HTR-8/SVneo (cell line): ENCODE measurements at regions not wholly inside any gene's neighbourhood (a gene's known extent, or its start where the extent isn't known, plus 50 kb on each side); places are given as distances from the start of the nearest gene placed in this dataset.
"Not testable (repeated sequence)": the region's sequence is repeated elsewhere in the genome, so short reads cannot be mapped to it uniquely, and the experiment has no call there.

Experiments
- DNase-seq: peaks from one replicate; pipeline ENCODE4 v3.0.0; 2011; ENCODE audit warnings: low spot score, mixed read lengths; ENCODE audit not compliant: insufficient read length
- FAIRE-seq: peaks from 2 replicates; lab custom pipeline; 2011; peaks lifted over from hg19 to GRCh38; lab: Jason Lieb, UNC

DNA sequence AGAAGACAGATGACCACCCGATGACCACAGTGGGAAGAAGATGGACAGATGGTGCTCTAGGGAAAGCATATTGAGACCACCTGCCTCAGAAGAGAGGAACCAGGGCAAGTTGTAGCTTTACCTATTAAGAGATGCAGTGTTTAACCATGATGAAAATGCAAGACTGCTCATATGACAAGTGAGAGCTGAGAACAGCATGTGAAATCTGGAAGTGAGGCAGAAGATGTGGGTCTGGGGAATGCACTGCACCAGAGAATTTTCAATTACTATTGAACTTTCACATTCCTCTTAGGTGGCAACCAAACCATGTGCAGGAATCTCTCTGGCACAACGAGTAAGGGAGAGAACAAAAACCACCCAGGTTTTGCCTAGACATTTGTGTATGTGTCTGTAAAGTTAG, 184.8 kb upstream of the CRIM1 start:
- no peak for FAIRE-seq
- DNase-seq, result no peak

DNA sequence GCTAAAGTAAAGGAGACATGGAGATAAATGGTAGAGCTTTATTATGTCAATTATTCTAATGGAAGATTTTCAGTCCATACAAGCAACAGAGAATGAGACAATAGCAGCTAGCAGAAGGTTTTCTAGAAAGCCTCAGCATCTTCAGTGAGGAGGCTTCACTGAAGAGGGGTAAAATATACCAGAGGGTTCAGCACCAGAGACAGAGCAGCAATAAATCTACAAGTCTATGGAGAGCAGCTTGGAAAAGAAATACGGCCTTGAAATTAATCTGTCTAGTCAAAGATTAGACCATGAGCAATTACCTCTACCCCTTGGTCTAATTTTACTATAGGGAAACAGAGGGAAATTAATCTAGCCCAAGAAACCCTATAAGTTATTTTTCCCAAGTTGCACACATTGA, 185.7 kb upstream of the CRIM1 start:
- FAIRE-seq (no peak), DNase-seq (no peak)

DNA sequence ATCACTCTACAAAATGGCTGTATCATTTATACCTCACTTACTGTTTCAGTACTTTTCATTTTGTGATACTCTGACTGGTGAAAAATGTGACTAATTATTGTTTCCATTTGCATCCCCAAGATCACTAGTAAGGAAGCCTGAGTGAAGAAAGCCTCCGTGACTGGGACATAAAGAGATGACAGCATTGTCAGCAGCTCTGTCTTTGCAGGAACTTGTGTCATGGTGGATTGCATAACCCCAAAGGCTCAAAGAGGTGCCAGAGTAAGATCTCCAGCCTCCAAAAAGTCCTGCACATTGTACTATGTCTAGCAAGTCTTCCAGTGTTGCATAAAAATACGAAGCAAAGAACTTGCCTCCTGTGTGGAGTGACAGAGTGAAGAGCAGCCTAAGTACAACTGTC, 187.5 kb upstream of the CRIM1 start:
- no peak for FAIRE-seq
- no peak for DNase-seq

DNA sequence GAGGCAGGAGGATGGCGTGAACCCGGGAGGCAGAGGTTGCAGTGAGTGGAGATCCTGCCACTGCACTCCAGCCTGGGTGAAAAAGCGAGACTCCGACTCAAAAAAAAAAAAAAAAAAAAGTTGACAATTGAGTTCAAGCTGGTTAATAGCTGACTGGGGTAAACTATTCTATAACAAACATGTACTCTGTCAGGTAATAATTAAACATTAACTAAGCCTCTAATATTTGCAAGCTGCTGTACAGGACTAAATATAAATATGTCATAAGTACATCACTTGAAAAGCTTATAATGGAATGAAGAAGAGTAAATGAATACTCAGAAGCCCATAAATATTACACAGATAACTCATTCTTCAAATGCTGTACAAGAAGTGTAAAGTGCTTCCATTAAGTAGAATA, 190.4 kb upstream of the CRIM1 start:
- FAIRE-seq (no peak), DNase-seq (no peak)

DNA sequence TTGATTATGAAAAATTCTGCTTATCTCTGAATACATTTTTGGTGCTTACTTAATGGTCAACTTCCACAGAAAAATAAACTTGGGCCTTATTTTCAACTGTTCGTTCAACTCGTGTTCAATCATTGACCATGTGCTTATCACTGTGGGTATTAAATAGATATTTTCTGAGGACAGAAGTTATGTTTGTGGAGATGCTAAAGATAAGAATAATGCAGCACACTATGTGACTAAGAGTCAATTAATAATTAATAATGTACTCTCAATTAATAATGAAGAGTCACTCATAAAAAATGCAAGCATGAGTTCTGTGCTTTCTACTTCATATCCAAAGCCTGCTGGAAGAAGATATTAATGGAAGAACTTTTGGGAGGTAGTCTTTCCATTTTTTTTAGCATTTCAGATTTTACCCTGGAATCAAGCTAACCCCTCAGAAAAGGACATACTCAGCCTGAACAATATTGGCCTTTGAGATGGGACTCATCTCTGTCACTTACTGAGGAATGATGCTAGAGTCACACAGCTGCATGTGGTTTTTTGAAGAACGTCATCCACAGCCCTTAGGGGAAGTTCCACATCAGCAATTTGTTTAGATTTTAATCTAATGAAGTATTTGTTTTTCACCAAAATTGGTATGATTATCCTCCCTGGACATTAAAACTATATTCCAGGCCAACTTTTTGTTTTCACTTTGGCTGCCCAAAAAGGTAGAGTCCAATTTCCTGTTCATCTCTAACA, 191.9 kb upstream of the CRIM1 start:
- no peak for DNase-seq
- no peak for FAIRE-seq

DNA sequence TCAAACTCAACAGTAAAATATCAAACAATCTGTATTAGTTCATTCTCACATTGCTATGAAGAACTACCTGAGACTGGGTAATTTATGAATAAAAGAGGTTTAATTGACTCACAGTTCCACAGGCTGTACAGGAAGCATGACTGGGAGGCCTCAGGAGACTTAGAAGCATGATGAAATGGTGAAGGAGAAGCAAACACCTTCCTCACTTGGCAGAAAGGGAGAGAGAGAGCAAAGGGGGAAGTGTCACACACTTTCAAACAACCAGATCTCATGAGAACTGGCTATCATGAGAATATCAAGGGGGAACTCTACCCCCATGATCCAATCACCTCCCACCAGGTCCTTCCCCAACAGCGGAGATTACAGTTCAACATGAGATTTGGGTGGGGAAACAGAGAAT, 198.5 kb upstream of the CRIM1 start:
- DNase-seq, FAIRE-seq: not testable (repeated sequence)

DNA sequence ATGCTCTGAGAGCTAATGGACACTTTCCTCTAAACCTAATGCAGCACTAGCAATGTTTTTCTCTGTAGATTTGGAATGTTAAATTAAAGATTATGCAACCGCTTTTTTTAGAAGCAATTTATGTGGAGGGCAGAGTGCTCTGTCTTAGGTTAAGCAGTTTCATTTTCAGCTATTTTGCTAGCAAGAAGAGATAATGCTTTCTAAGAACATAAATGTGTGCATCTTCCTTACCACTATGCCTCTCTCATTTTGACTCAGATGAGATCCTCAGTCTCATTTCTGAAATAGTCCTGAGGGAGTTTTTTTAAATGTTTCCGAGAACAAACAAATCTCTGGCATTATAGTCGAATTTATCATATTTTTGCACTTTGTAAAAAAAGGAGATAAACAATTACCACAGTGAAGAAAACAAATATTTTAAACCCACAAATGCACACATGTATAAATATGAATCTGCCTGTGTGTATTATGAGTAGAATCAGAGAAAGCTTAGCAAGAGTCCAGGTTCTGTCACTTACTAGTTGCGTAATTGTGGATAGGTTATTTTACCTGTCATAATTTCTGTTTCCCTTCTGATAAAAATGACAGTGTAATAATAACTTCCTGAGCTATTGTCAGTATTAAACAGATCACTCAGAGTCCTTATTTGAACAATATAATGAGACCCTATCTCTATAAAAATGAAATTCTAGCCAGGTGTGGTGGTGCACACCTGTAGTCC, 207.7 kb upstream of the CRIM1 start:
- FAIRE-seq (no peak), DNase-seq (no peak)

DNA sequence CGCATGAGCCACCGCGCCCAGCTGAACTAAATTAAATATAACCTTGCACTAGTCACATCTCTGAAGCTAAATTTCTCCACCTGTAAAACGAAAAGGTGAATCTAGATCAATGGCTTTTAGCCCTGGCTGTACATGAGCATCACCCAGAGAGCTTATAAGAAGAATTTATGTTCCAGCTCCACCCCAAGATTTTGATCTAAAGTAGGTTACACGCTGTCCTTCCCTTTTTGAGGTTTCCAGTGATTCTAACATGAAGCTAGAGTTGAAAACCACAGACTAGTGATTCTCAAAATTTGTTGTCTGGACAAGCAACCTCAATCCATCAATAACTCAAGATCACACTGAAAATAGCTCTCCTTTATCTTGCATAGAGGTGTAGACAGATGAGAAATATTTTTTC, 208.8 kb upstream of the CRIM1 start:
- DNase-seq, result no peak
- FAIRE-seq, result no peak

DNA sequence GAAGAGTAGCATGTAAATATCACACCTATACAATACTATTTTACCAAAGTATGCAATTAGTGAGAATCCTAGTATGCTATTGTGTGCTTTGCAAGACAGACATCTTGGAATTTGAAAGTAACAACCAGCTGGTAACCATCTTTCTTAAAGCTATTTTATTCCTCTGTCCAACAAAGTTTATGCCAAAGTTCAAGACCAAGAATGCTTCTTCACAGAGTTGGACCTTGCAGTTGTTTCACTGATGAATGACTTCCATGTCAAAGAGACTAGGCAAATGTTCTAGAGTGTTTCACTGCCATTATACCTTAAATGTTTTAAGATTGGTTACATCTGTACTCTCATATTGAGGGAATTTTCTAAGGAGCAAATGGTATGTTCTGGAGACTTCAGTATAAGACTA, 215.2 kb upstream of the CRIM1 start:
- no peak for DNase-seq

DNA sequence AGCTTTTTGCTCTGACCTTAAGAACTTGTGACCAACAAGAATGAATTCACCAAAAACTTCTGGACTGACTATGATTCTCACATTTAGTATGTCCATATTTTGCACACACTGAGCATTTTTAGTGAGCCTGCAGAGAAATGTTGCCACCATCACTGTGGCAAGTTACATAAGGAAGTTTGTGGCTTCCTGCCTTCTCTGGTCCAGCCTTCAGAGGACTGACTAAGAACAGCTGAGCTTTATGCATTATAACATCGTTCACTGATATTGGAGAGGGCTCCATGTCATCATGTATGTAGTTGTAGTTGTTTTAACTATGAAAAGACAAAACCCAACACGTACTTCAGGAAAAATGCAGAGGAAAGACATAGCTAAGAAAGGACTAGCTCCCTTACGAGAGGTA, 218.0 kb upstream of the CRIM1 start:
- DNase-seq (no peak), FAIRE-seq (no peak)

More for the DNA sequence above, 215.2 kb upstream of the CRIM1 start:
- FAIRE-seq, result no peak

DNA sequence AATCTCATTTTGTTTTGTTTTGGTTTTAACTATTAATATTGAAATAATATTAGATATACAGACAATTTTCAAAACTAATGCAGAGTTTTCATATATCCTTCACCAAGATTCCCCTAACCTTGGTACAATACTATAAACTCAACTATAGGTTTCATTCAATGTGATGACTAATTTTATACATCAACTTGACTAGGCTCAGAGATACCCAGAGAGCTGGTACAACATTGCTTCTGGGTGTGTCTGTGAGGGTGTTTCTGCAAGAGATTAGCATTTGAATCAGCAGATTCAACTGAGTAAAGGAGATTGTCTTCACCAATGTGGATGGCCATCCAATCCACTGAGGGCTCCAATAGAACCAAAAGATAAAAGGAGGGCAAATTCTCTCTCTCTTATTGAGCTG, 221.3 kb upstream of the CRIM1 start:
- DNase-seq (no peak), FAIRE-seq (no peak)

DNA sequence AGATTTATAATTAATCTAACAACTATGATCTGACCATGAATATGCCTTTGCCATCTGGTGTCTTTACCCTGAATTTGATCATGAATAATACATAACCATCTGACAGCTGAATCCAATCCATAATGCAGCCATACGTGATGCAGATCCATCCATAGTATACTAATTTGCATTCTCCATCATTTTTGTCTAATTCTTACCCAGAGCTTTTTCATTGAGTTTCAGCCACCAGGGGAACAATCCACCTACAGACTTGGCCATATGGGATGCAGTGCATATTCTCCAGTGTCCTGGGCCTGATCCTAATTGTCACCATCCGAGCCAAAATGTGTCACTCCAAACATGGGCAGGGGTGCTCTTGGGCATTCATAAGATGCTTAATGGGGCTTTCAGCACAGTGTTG, 227.2 kb upstream of the CRIM1 start:
- DNase-seq, result no peak
- FAIRE-seq, result no peak

DNA sequence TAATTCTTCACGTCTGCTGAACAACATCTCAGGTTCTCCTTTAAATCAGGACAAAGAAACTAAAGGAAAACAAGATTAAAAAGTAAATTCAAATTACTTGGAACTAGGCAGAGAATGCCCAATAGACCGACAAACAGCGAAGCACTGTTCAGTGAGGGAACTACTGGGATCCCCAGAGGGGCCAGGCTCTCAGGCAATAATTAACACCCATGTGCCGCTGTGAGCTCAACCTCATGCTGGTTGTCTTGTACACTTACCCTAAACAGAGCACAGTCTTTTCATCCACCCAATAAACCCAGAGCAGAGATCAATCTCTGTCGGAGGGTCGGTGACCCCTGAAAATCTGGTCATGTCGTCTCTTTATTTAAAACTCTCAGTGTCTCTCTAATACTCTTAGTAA, 229.9 kb upstream of the CRIM1 start:
- DNase-seq, result no peak
- no peak for FAIRE-seq

DNA sequence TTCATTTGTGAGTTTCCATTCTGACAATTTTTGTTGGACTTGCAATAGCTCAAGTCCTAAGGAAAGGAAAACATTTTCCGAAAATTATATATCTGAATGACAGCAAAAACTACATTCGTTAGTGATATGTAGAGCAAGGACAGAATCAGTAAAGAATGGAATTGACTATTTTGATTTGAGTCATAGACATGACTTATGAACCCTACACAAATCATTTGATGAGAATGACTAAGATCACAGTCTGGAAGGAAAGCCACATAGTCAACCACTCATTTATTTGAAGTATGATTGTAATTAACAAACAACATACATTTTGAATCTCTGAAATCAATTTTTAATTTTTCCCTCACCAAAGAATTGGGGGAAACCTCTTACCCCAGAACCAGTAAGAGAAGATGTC, 231.6 kb upstream of the CRIM1 start:
- DNase-seq (no peak), FAIRE-seq (no peak)

DNA sequence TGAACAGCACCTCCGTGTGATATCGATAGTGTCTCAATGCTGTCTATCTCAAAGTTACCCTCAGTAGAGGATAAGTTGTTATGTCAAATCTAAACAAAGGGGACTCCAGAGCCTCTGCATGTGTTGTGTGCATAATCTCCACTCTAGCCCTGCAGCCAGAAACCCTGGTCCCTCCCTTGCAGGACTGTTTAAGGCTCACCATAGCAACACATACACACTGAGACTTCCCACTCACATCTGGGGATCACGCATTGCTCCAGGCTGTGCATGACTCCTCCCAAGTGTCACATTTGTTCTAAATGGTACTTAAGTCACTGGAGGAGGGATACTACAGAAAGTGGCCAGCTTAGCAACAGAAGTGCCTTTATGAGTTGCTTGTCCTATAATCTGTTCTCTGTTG, 258.6 kb upstream of the CRIM1 start:
- DNase-seq (no peak), FAIRE-seq (no peak)

DNA sequence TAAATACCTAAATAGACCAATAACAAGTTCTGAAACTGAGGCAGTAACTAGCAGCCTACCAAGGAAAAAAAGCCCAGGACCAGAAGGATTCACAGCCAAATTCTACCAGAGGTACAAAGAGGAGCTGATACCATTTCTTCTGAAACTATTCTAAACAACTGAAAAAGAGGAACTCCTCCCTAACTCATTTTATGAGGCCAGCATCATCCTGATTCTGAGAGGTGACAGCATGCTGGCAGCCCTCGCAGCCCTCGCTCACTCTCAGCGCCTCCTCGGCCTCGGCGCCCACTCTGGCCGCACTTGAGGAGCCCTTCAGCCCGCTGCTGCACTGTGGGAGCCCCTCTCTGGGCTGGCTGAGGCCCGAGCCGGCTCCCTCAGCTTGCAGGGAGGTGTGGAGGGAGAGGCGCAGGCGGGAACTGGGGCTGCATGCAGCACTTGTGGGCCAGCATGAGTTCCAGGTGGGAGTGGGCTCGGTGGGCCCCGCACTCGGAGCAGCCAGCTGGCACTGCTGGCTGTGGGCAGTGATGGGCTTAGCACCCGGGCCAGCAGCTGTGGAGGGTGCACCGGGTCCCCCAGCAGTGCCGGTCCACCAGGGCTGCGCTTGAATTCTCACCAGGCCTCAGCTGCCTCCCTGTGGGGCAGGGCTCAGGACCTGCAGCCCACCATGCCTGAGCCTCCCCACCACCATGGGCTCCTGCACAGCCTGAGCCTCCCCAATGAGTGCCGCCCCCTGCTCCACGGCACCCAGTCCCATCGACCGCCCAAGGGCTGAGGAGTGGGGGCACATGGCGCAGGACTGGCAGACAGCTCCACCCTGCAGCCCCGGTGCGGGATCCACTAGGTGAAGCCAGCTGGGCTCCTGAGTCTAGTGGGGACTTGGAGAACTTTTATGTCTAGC, 263.5 kb upstream of the CRIM1 start:
- not testable (repeated sequence) for DNase-seq, FAIRE-seq

DNA sequence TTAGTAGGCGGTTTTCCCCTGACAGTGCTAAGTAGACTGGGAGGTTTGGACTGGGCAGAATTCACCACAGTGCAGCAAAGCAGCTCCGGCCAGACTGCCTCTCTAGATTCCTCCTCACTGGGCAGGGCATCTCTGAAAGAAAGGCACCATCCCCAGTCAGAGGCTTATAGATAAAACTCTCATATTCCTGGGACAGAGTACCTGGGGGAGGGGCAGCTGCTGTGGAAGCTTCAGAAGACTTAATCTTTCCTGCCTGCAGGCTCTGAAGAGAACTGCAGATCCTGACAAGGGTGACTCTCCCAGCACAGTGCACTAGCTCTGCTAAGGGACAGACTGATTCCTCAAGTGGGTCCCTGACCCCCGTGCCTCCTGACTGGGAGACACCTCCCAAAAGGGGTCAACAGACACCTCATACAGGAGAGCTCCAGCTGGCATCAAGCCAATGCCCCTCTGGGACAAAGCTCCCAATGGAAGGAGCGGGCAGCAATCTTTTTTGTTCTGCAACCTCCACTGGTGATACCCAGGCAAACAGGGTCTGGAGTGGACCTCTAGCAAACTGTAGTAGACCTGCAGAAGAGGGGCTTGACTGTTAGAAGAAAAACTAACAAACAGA, 266.8 kb upstream of the CRIM1 start:
- DNase-seq, result no peak
- FAIRE-seq, result no peak

DNA sequence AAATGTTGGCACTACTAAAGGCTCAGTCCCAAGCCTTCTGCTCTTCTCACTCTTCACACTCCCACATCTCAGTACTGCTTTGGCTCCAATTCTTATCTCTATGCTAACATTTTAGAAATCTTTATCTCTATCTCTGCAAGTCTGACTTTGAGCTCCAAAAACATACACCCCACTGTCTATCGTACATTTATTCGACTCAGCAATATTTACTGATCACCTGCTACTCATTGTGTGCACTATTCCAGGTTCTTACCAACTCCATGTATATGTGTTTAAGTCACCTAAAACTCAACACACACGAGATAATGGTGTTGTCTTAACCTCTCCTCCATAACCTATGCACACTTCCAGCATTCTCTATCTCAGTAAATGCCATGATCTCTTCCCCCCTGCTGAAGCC, 268.2 kb upstream of the CRIM1 start:
- DNase-seq (no peak), FAIRE-seq (no peak)

DNA sequence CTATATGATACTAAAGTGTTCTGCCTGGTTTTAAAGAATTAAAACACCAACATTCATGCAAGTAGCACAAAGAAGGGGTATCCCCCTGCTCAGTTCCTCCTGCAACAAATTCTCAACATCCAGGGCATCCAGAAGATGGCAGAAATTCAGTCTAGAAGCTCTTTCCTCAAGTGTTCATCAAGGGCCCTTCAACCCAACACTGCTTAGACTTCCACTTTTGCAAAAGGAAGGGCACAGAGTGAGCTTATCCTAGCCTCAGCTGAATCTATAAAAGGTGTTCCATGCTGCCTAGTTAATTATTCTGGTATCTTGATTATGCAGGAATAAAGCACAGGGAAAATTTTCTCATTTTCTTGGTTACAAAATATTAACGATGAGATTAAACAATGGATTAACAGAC, 275.8 kb upstream of the CRIM1 start:
- no peak for FAIRE-seq
- DNase-seq, result no peak

DNA sequence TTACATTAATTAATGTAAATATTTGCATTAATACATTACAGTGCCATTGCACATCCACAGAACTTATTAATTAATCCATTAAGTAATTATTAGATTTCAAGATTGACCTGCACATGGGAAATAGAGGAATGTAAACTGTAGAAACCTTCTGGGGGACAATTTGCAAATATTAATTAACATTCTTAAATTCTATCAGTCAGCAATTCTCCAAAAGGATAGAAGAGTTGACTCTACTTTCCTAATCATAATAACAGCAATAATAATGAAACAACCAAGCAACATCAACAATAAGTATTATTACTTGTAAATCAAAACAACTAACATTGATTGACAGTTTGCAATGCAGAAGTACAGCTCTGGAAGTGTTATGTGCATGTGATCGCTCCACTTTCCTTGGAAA, 281.6 kb upstream of the CRIM1 start:
- no peak for FAIRE-seq
- DNase-seq, result no peak

DNA sequence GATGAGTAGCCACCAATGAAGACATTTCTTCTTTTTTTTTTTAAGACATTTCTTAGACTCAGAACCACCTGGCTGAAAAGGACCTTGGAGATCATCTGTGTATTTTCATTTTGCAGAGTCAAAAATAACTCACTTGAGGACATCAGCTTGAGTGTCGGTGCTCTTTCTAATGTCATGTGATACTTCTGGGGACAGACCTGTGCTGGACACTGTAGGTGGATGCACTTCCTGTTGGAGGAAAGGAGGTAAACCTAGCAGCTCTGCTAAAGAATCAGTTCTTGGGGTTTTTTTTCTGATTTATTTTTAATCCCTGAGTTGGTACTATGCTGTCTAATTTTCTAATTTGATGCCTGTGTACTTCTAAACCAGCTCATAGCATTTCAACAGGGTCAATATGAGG, 283.9 kb upstream of the CRIM1 start:
- DNase-seq (no peak), FAIRE-seq (no peak)
